IMR-90 (cell line): ENCODE measurements at regions not wholly inside any gene's neighbourhood (a gene's known extent, or its start where the extent isn't known, plus 50 kb on each side); places are given as distances from the start of the nearest gene placed in this dataset.

ENCODE experiments used
- BHLHE40 ChIP-seq: fragments of 150-350 bp; IDR thresholded peaks from 2 replicates; pipeline ENCODE4 v1.6.1; 2016; ENCODE audit warnings: mild to moderate bottlenecking, low read depth, low read length
- CEBPB ChIP-seq: IDR thresholded peaks from 2 replicates; pipeline ENCODE4 v1.6.1; 2012; ENCODE audit warnings: low read depth, low read length, improper control_type of control experiment
- CHD1 ChIP-seq: IDR thresholded peaks from 2 replicates; pipeline ENCODE4 v1.6.1; 2012; ENCODE audit warnings: low read depth, low read length, improper control_type of control experiment
- FOS ChIP-seq: fragments of 150-350 bp; IDR thresholded peaks from 2 replicates; pipeline ENCODE4 v1.6.1; 2016; ENCODE audit warnings: low read depth, low read length
- MAFK ChIP-seq: IDR thresholded peaks from 2 replicates; pipeline ENCODE4 v1.6.1; 2012; ENCODE audit warnings: low read depth, low read length, improper control_type of control experiment
- MXI1 ChIP-seq: IDR thresholded peaks from 2 replicates; pipeline ENCODE4 v1.6.1; 2012; ENCODE audit warnings: low read depth, mild to moderate bottlenecking, low read length, moderate library complexity, borderline replicate concordance
- POLR2A ChIP-seq: IDR thresholded peaks from 2 replicates; pipeline ENCODE4 v1.6.1; 2012; ENCODE audit warnings: mild to moderate bottlenecking, low read depth, low read length
- RAD21 ChIP-seq: IDR thresholded peaks from 2 replicates; pipeline ENCODE4 v1.6.1; 2012; ENCODE audit warnings: low read length, improper control_type of control experiment
- SMC3 ChIP-seq: fragments of 150-350 bp; IDR thresholded peaks from 2 replicates; pipeline ENCODE4 v1.6.1; 2016; ENCODE audit warnings: low read depth, mild to moderate bottlenecking, antibody characterized with exemption, low read length, moderate library complexity
- TF ChIP-seq, protein P1 (sequence below): conservative IDR thresholded peaks from 2 replicates; pipeline ENCODE4 v1.5.1; 2012; ENCODE audit warnings: mild to moderate bottlenecking, low read depth, low read length, improper control_type of control experiment

GRCh38 chr1:93740601-93741031, 59.0 kb upstream of the BCAR3 start:
- no peak for TF ChIP-seq MXI1
- TF ChIP-seq, protein P1, sequence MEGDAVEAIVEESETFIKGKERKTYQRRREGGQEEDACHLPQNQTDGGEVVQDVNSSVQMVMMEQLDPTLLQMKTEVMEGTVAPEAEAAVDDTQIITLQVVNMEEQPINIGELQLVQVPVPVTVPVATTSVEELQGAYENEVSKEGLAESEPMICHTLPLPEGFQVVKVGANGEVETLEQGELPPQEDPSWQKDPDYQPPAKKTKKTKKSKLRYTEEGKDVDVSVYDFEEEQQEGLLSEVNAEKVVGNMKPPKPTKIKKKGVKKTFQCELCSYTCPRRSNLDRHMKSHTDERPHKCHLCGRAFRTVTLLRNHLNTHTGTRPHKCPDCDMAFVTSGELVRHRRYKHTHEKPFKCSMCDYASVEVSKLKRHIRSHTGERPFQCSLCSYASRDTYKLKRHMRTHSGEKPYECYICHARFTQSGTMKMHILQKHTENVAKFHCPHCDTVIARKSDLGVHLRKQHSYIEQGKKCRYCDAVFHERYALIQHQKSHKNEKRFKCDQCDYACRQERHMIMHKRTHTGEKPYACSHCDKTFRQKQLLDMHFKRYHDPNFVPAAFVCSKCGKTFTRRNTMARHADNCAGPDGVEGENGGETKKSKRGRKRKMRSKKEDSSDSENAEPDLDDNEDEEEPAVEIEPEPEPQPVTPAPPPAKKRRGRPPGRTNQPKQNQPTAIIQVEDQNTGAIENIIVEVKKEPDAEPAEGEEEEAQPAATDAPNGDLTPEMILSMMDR: no peak
- no peak for TF ChIP-seq POLR2A
- TF ChIP-seq CEBPB: no peak
- TF ChIP-seq RAD21: no peak
- no peak for TF ChIP-seq SMC3
- TF ChIP-seq MAFK: no peak
- TF ChIP-seq BHLHE40: no peak
- TF ChIP-seq CHD1: no peak
- no peak for TF ChIP-seq FOS
